GM21367 (cell line): ENCODE measurements at regions not wholly inside any gene's neighbourhood (a gene's known extent, or its start where the extent isn't known, plus 50 kb on each side); places are given as distances from the start of the nearest gene placed in this dataset.

ENCODE experiments used
- ATAC-seq: cut with Tn5 transposase; IDR thresholded peaks from one replicate; pipeline ENCODE4 v1.9.1; 2021; ENCODE audit not compliant: unreplicated experiment

DNA sequence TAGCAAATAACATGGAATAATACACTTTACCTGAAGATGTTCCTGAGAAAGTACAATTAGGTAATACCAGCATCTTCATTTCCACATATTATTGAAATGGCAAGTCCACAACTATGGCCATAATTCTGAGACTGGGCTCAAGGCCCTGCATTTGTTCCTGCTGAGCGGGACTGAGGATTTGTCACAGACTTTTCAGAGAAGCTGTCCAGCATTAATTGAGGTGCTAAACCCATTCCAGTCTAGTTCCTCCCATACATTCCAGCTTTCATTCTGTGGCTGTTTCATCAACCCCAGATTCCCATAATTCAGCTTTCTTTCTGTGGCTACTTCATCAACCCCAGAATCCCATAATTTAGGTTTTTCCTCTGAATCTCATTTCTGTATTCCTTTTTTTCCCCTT is 293.4 kb upstream of the GBE1 start:
- ATAC-seq = no peak

GRCh38 chr3:82053236-82053635 is 291.8 kb upstream of the GBE1 start:
- no peak for ATAC-seq

DNA sequence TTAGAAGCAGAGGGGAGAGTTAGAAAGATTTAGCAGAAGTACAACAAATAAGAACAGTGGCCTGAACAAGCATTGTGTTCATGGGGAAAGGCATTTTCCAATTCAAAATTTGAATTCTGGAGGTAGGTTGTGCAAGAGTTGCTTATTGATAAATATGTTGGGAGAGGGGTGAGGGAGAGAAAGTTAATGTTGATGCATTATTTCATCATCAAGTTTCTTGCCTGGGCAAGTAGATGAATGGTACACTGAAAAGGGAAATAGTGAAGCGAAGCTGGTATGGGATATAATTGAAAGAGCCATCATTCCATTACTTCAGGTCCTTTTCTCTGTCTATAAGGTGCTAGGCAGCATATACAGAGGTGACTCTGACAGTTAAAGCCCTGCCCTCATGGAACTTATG is 288.9 kb upstream of the GBE1 start:
- ATAC-seq = no peak

- ATAC-seq = no peak
Measured at GRCh38 chr3:82048711-82049110, 287.3 kb upstream of the GBE1 start.

- ATAC-seq = no peak
Measured at GRCh38 chr3:82044930-82045705, 283.7 kb upstream of the GBE1 start.

- no peak for ATAC-seq
Measured at GRCh38 chr3:82038556-82038955, 277.1 kb upstream of the GBE1 start.

DNA sequence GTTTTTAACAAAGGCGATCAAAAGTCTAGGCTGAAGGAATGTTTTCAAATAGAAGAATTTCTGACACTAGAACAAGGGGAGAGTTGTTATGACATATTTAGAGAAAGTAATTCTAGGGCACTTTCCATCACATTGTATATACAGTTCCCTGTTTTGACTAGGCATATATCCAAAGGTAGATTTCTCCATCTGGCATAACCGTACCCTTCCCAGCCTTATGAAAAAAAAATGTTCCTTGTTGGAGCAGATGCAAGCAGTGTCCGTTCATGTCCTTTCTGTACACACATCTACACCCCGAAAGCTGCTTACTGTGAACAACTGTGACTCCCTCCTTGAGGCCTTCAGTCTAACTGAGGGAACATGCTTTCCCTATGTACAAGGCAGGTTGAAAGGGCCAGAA is 271.7 kb upstream of the GBE1 start:
- no peak for ATAC-seq

GRCh38 chr3:82031596-82031995 is 270.2 kb upstream of the GBE1 start:
- ATAC-seq = no peak

GRCh38 chr3:82030916-82031315 is 269.5 kb upstream of the GBE1 start:
- no peak for ATAC-seq

- ATAC-seq = no peak
Measured at GRCh38 chr3:82022836-82023235, 261.4 kb upstream of the GBE1 start.

DNA sequence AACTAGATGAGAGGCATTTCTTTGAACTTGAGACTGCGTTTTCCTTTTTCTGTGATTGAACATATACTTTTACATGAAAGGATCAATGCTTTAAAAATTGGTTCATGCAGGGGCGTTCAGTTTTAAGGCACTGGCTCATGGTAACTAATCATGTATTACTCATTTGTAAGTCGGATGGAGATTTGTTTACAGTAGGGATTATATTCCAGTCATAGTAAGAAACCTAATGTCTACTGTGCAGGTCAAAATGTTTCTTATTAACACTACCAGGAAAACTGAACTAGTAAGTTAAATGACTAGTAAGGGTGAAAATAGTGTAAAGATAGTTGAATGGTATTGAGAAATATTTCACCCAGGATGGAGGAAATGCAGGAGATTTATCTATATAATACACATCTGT is 258.8 kb upstream of the GBE1 start:
- ATAC-seq = no peak

DNA sequence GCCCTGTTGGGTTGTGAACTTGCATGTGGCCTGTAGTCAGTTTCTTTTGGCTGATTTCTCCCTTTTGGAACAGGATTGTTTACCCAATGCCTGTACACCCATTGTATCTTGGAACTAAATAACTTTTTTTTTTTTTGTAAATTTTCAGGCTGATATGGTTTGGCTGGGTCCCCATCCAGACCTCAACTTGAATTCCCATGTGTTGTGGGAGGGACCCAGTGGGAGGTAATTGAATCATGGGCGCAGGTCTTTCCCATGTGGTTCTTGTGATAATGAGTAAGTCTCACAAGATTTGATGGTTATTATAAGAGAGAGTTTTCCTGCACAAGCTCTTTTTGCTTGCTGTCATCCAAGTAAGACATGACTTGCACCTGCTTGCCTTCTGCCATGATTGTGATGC is 253.8 kb upstream of the GBE1 start:
- no peak for ATAC-seq

- ATAC-seq = no peak
Measured at GRCh38 chr3:82012775-82013174, 251.3 kb upstream of the GBE1 start.

GRCh38 chr3:82011336-82011735 is 249.9 kb upstream of the GBE1 start:
- no peak for ATAC-seq

- no peak for ATAC-seq
Measured at GRCh38 chr3:82005266-82005665, 243.8 kb upstream of the GBE1 start.

- no peak for ATAC-seq
Measured at GRCh38 chr3:82004266-82004665, 242.8 kb upstream of the GBE1 start.

DNA sequence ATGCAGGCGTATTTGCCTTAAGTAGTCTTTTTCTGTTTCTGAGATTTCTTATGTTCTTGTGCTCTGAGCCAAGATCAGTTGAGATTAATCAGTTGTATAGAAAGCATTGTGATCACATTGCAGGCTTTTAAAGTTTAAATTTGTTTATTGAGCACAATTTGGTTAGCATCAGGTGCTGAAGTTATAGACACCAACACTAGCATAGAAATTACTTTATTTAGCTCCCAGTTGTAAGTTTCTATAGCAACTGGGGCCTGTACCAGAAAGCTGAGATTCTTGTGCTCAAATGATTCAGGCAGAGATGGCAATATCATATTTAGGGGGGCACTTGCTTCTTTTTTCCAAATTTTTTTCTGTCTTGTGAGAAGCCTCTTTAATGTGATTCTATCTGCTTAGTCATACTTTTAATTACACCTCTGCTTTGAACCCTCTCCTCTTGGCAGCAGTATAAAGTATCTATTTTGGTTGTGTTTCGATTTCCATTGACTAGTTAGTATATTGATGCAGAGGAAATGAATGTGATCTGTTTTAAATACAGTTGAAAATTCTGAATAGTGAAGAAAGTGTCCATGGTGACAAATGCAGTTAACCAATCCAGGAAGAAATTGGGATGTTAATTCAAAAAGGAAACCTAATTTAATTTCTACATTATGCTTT is 241.7 kb upstream of the GBE1 start:
- no peak for ATAC-seq

GRCh38 chr3:82002491-82002890 is 241.0 kb upstream of the GBE1 start:
- ATAC-seq = no peak

DNA sequence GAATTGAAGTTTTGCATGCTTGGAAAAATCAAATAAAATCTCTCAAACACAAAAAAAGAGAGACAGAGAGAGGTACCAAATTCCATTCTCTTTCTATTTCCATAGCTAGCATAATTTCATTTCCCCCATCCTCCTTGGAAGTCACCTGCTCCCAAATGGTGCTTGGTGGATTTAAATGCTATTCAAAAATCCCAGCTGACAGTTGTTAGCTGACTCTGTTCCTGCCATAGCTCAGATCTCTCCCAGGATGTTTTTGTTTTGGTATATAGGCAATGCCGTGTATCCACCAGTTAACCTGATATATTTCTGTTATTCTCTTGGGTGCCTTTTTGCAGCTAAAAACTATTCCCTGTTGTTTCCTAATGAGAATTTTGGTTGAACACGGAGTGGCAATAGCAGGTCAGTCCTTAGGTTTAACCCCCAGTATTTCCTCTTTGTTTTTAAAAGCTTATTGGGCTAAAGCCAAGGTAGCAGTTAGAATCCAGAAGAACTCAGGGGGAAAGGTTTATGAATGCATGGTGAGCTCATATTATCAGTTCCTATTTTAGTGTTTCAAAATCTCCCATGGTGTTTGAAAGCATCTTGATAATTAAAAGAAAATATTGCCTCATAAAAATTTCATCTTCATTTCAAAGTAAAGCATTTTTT is 240.0 kb upstream of the GBE1 start:
- ATAC-seq = no peak

GRCh38 chr3:82000773-82001172 is 239.3 kb upstream of the GBE1 start:
- no peak for ATAC-seq

- no peak for ATAC-seq
Measured at GRCh38 chr3:82000350-82000749, 238.9 kb upstream of the GBE1 start.

DNA sequence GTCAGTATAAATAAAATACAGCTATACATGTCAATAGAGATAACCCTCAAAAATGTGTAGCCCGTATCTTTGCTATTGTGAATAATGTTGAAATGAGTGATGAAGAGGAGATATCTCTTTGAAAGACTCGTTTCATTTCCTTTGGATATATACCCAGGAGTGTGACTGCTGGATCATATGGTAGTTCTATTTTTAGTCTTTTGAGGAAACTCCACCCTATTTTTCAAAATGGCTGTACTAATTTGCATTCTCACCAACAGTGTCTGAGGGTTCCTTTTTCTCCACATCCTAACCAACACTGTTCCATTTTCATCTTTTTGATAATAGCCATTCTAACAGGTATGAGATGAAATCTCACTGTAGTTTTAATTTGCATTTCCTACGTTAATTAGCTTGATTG is 237.5 kb upstream of the GBE1 start:
- no peak for ATAC-seq
